ENCODE measurements at regions not wholly inside any gene's neighbourhood (a gene's known extent, or its start where the extent isn't known, plus 50 kb on each side); places are given as distances from the start of the nearest gene placed in this dataset.

GRCh38 chr13:79258489-79258888 lies 147.6 kb downstream of the RBM26 start:
- H3K4me1 ChIP-seq (ENCODE audit: control insufficient read depth in 1 of 2, insufficient read depth in 2 of 2, low read depth in 1 of 2, low read length in 1 of 2): no peaks in the 10 kb centered on the region
- no peaks in the 10 kb centered on the region for H3K27me3 ChIP-seq (ENCODE audit: insufficient read depth)
- H3K9me2 ChIP-seq: no peaks in the 10 kb centered on the region
- ChIA-PET POLR2A (no interaction called here), CTCF (interaction anchor here (1.0 kb wide), 1 partner anchor 10 kb away, joined by 6 read pairs; no protein-coding TSS in a partner anchor)
- 30% methylated on average over 3 of the region's 3 CpGs for WGBS (ENCODE audit: low lambda C conversion rate)
- no peak overlapping the region for H3K27ac ChIP-seq (ENCODE audit: low read depth in 2 of 2, low read length in 1 of 2)
- no peaks in the 10 kb centered on the region for H3K36me3 ChIP-seq (replicated peaks in 1 of 2; ENCODE audit: control insufficient read depth in 1 of 2, insufficient read depth in 2 of 2, low read length in 1 of 2)
- no peak overlapping the region for H3K9ac ChIP-seq
- H3K79me2 ChIP-seq (ENCODE audit: insufficient read depth): no peaks in the 10 kb centered on the region
- no peaks in the 10 kb centered on the region for H4K20me1 ChIP-seq (ENCODE audit: insufficient read depth)
- DNase-seq: no peak
- H3F3A ChIP-seq (replicated peaks; ENCODE audit: insufficient read depth): no peaks in the 10 kb centered on the region
- H3K9me3 ChIP-seq: no peaks in the 10 kb centered on the region
- H3K4me3 ChIP-seq (ENCODE audit: low read depth in 2 of 2, low read length in 1 of 2): no peak overlapping the region
- no peak overlapping the region for H2AFZ ChIP-seq (ENCODE audit: low read depth)
- TF ChIP-seq CTCF (IDR thresholded peaks at IDR 0.05) (no peak), SIN3A (IDR thresholded peaks at IDR 0.05; ENCODE audit: borderline replicate concordance, low read depth, low read length) (no peak), IRF3 (IDR thresholded peaks at IDR 0.05; ENCODE audit: low read depth, low read length) (no peak), EP300 (IDR thresholded peaks at IDR 0.05; ENCODE audit: borderline replicate concordance in 1 of 2, low read depth in 1 of 2, low read length in 1 of 2) (no peak), USF1 (IDR thresholded peaks at IDR 0.05; ENCODE audit: borderline replicate concordance, low read depth) (no peak), RXRA (IDR thresholded peaks at IDR 0.05; ENCODE audit: borderline replicate concordance, low read depth) (no peak)
- no peak overlapping the region for H3K4me2 ChIP-seq

- H3K27ac ChIP-seq (ENCODE audit: low read depth in 2 of 2, low read length in 1 of 2): no peak overlapping the region
- TF ChIP-seq CTCF (IDR thresholded peaks at IDR 0.05): no peak
- TF ChIP-seq RAD21 (IDR thresholded peaks at IDR 0.05; ENCODE audit: low read length): peak; percentile 55; the same call in 1 of the 2 replicates
- ChIA-PET CTCF (interaction anchor here (0.6 to 0.8 kb wide), 3 partner anchors 96 to 1109 kb away, joined by 3 to 4 read pairs (median 3); no protein-coding TSS in a partner anchor), POLR2A (no interaction called here)
- H3K4me2 ChIP-seq: no peak overlapping the region
- no peaks in the 10 kb centered on the region for H4K20me1 ChIP-seq (ENCODE audit: insufficient read depth)
- H2AFZ ChIP-seq (ENCODE audit: low read depth): no peak overlapping the region
- no peaks in the 10 kb centered on the region for H3K36me3 ChIP-seq (replicated peaks in 1 of 2; ENCODE audit: control insufficient read depth in 1 of 2, insufficient read depth in 2 of 2, low read length in 1 of 2)
- no peaks in the 10 kb centered on the region for H3K4me1 ChIP-seq (ENCODE audit: control insufficient read depth in 1 of 2, insufficient read depth in 2 of 2, low read depth in 1 of 2, low read length in 1 of 2)
- H3F3A ChIP-seq (replicated peaks; ENCODE audit: insufficient read depth): no peaks in the 10 kb centered on the region
- 51% methylated on average over 3 of the region's 3 CpGs for WGBS (ENCODE audit: low lambda C conversion rate)
- no peaks in the 10 kb centered on the region for H3K27me3 ChIP-seq (ENCODE audit: insufficient read depth)
- H3K79me2 ChIP-seq (ENCODE audit: insufficient read depth): no peaks in the 10 kb centered on the region
- no peak overlapping the region for H3K4me3 ChIP-seq (ENCODE audit: low read depth in 2 of 2, low read length in 1 of 2)
- no peak overlapping the region for H3K9ac ChIP-seq
- DNase-seq: no peak
- no peaks in the 10 kb centered on the region for H3K9me2 ChIP-seq
- no peaks in the 10 kb centered on the region for H3K9me3 ChIP-seq
These were observed 159.5 kb downstream of the RBM26 start for GRCh38 chr13:79246578-79246949.

Data from SK-N-SH (cell line).